ENCODE measurements at regions not wholly inside any gene's neighbourhood (a gene's known extent, or its start where the extent isn't known, plus 50 kb on each side); places are given as distances from the start of the nearest gene placed in this dataset.

DNA sequence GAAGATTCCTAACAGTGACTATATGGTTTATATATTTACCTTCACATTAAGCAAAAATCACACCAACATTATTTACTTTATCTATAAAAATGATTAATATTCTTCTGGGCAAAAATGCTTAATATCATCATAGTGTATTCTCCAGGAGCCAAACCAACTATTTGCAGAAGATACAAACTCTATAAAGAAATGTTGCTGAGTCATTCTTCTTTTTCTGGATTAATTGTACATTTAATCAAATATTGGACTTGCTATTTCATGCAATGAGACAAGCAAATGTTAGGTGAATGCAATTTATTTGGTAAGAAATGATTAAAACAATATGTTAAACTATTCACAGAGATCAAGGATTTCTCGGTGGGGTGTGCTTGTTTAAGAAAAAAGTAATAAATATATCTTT, 1075.8 kb downstream of the PCDH9 start:
- TF ChIP-seq, protein P1, sequence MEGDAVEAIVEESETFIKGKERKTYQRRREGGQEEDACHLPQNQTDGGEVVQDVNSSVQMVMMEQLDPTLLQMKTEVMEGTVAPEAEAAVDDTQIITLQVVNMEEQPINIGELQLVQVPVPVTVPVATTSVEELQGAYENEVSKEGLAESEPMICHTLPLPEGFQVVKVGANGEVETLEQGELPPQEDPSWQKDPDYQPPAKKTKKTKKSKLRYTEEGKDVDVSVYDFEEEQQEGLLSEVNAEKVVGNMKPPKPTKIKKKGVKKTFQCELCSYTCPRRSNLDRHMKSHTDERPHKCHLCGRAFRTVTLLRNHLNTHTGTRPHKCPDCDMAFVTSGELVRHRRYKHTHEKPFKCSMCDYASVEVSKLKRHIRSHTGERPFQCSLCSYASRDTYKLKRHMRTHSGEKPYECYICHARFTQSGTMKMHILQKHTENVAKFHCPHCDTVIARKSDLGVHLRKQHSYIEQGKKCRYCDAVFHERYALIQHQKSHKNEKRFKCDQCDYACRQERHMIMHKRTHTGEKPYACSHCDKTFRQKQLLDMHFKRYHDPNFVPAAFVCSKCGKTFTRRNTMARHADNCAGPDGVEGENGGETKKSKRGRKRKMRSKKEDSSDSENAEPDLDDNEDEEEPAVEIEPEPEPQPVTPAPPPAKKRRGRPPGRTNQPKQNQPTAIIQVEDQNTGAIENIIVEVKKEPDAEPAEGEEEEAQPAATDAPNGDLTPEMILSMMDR (IDR thresholded peaks at IDR 0.05), result no peak
- TF ChIP-seq POLR2A (IDR thresholded peaks at IDR 0.05), result no peak

All from ovary (tissue), 3 donors.